ENCODE measurements at regions not wholly inside any gene's neighbourhood (a gene's known extent, or its start where the extent isn't known, plus 50 kb on each side); places are given as distances from the start of the nearest gene placed in this dataset.

- no peak for TF ChIP-seq CTCF (IDR thresholded peaks at IDR 0.05)
- TF ChIP-seq POLR2A (IDR thresholded peaks at IDR 0.05), result no peak
Observed at GRCh38 chr10:4333459-4333894, 492.5 kb upstream of the AKR1E2 start.

Data from thyroid gland (tissue), 4 donors.